Fibroblast of lung (primary cell): ENCODE measurements at regions not wholly inside any gene's neighbourhood (a gene's known extent, or its start where the extent isn't known, plus 50 kb on each side); places are given as distances from the start of the nearest gene placed in this dataset.

Experiments used
- CTCF ChIP-seq, 2 donors: IDR thresholded peaks in 1 of 2; conservative IDR thresholded peaks in 1 of 2; 1 replicate in 1 of 2; 2 replicates in 1 of 2; pipeline ENCODE4 v1.5.1; 2011 to 2012; ENCODE audit warnings: low read length in 2 of 2, control low read depth in 1 of 2, inconsistent platforms in 1 of 2, low read depth in 1 of 2, mild to moderate bottlenecking in 1 of 2
- EZH2 ChIP-seq: IDR thresholded peaks from 2 replicates; pipeline ENCODE4 v1.5.1; 2012; ENCODE audit warnings: low read length, control low read depth, mild to moderate bottlenecking; ENCODE audit errors: missing control alignments

- no peak for TF ChIP-seq CTCF (conservative IDR thresholded peaks at IDR 0.05 in 1 of 2, IDR thresholded peaks at IDR 0.05 in 1 of 2; ENCODE audit: low read depth in 1 of 2, low read length in 2 of 2)
- no peak for TF ChIP-seq EZH2
Measured at GRCh38 chr16:50915120-50915519, 173.2 kb downstream of the CYLD start.
